ENCODE measurements at regions not wholly inside any gene's neighbourhood (a gene's known extent, or its start where the extent isn't known, plus 50 kb on each side); places are given as distances from the start of the nearest gene placed in this dataset.
A peak's percentile ranks its signal among the peaks of the same experiment; 100 is the strongest.

DNA sequence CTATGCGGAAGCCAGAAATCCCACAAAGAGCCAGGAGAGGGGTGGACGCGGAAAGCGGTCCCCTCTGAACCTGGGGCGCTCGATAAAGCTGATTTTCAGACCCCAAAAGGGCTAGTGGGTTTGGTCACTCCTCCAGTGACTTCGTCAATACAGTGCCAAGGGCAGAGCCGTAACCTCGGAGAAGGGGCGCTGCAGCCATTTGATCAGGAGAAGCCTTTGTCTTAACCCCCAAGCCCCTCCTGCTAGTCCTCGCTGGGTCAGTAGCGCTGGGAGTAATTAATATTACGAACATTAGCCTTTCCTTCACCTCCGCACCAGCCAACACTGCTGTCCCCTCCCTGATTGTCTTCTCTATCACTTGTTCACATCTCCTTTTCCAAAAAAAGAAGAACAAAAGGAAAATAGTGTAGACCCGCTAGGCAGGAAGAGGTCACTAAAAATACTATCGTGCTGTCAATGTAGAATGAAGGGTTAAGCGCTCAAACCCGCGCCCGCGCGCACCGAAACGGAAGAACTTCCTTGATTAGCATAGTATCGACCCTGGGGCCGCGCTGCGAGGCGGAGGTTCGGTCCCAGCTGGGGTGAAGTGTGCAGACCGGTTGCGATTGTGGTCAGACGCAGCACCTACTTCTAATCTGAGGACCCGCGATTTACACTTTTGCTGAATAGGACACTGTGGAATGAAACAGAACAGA lies 63.2 kb upstream of the MAPRE2 start:
- TF ChIP-seq, protein P1, sequence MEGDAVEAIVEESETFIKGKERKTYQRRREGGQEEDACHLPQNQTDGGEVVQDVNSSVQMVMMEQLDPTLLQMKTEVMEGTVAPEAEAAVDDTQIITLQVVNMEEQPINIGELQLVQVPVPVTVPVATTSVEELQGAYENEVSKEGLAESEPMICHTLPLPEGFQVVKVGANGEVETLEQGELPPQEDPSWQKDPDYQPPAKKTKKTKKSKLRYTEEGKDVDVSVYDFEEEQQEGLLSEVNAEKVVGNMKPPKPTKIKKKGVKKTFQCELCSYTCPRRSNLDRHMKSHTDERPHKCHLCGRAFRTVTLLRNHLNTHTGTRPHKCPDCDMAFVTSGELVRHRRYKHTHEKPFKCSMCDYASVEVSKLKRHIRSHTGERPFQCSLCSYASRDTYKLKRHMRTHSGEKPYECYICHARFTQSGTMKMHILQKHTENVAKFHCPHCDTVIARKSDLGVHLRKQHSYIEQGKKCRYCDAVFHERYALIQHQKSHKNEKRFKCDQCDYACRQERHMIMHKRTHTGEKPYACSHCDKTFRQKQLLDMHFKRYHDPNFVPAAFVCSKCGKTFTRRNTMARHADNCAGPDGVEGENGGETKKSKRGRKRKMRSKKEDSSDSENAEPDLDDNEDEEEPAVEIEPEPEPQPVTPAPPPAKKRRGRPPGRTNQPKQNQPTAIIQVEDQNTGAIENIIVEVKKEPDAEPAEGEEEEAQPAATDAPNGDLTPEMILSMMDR (IDR thresholded peaks at IDR 0.05; ENCODE audit: insufficient read depth, low read depth, low read length, missing control alignments): no peak
- peak; percentile 44 for DNase-seq (ENCODE audit: low read depth)
- H3K4me3 ChIP-seq (ENCODE audit: low read length): peak overlapping the region; percentile 44

DNA sequence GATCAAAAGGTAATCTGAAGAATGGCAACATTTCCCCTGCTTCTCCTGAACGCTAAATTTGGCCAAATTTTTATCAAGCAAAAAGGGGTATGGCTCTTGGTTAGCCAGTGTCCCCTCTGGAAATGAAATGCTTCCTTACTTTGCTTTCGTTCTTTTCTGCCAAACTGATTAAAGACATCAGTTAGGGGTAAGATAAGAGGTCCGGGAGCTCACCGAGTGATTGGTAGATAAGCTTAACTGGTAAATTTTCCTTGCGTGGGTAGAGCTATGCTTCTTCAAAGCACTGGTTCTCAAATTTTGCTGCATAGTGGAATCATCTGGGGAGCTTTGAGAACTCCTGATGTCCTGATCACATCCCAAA lies 62.7 kb upstream of the MAPRE2 start:
- TF ChIP-seq, protein P1 (IDR thresholded peaks at IDR 0.05; ENCODE audit: insufficient read depth, low read depth, low read length, missing control alignments): no peak
- peak overlapping the region; percentile 44 for H3K4me3 ChIP-seq (ENCODE audit: low read length)
- no peak for DNase-seq (ENCODE audit: low read depth)

DNA sequence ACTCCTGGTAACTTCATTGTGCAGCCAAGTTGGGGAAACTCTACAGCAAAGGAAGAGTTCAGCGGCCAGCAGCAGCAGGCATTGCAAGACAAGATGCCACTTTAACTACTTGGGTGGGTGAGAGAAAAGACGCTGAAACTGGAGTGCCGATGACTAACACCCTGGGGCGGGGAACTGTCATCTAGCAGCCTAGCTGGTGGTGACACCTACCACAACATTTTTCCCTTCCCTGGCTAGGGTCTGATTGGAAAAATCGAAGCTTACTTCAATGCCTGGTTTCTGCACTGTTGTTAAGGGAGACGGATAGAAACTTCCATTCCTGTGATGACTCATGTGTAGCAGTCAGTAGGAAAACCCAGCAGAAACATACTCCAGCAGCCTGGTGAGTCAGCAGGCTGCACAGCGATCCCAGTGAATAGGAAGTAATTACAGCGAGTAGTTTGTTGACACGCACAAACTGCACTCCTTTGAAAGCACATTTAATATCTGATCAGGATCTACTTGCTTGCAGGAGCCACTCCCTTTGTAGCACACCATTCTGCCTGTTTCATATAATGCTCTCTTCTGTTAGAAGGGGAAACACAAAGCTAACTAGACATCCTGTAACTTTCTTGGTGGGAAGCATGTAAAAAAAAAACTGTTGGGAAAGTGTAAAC lies 62.1 kb upstream of the MAPRE2 start:
- TF ChIP-seq, protein P1 (IDR thresholded peaks at IDR 0.05; ENCODE audit: insufficient read depth, low read depth, low read length, missing control alignments): no peak
- peak overlapping the region; percentile 44 for H3K4me3 ChIP-seq (ENCODE audit: low read length)
- DNase-seq (ENCODE audit: low read depth): peak; percentile 96

DNA sequence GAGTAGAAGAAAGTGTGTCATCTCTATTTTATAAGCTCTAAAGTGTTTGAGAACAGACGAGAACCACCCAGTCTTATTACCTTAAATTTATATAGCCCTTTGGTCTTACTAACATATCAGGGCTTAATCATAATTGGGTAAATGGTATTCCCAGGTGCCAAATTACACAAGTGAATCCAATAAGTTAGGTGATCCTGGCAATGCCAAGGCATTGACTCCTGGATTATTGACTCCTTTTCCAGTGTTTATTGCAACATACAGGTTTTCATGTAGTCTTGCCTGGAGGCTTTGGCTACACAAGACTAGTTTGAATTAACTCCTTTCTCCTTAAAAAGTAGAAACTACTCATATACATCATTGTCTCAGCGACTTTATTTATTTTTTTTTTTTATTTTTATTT lies 59.7 kb upstream of the MAPRE2 start:
- H3K4me3 ChIP-seq (ENCODE audit: low read length): no peak overlapping the region
- TF ChIP-seq, protein P1 (IDR thresholded peaks at IDR 0.05; ENCODE audit: insufficient read depth, low read depth, low read length, missing control alignments): no peak

DNA sequence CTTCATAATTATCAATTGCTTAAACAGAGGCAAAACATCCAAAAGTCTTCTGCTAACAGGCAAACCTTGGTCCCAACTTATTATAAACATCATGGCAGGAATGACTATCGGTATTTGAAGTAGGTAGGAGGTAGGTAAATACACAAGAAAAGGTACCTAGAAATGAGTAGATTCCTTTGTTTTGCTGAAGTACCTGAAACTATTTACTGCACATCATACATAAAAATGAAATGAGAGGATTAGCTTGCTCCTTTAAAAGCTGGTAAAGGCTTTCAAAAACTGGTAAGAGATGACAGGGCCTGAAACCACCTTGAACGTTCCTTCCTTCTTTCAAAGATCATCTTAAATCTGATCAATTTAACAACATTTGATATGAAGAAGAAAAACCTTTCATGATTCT lies 55.2 kb upstream of the MAPRE2 start:
- no peak for DNase-seq (ENCODE audit: low read depth)
- TF ChIP-seq, protein P1 (IDR thresholded peaks at IDR 0.05; ENCODE audit: insufficient read depth, low read depth, low read length, missing control alignments): no peak
- H3K4me3 ChIP-seq (ENCODE audit: low read length): no peak overlapping the region

More for the DNA sequence above, 59.7 kb upstream of the MAPRE2 start:
- DNase-seq (ENCODE audit: low read depth): no peak

DNA sequence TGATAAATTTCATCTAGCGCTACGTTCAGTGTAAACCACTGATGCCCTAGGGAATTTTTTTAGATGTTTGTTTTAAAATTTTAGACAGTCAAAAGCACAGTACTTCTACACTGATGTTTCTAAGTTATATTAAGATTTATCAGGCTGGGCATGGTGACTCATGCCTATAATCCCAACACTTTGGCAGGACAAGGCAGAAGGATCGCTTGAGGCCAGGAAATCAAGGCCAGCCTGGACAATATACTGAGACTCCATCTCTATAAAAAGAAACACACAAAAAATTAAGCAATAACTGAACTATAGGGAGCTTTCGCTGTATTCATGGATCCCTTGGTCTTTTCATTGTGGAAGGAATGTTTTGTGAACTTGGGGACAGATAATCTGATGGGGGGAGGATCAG lies 50.6 kb upstream of the MAPRE2 start:
- peak; percentile 67 for DNase-seq (ENCODE audit: low read depth)
- no peak overlapping the region for H3K4me3 ChIP-seq (ENCODE audit: low read length)
- TF ChIP-seq, protein P1 (IDR thresholded peaks at IDR 0.05; ENCODE audit: insufficient read depth, low read depth, low read length, missing control alignments): no peak

DNA sequence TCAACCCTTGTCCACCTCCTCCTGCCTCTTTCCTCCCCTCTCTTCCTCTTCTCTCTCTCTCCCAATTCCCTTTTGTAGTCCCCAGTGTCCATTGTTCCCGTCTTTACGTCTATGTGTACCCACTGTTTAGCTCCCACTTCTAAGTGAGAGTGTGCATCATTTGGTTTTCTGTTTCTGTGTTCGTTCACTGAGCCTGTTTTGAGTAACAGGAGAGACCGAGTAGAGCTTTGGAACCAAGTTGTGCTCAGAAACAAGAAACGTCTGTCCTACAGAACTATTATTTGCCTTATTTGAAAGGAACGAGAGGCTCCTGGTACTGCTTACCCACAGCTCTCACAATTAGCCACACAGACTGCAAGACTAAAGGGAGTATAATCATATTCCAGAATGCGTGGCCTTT lies 50.1 kb upstream of the MAPRE2 start:
- DNase-seq (ENCODE audit: low read depth): no peak
- no peak overlapping the region for H3K4me3 ChIP-seq (ENCODE audit: low read length)
- TF ChIP-seq, protein P1 (IDR thresholded peaks at IDR 0.05; ENCODE audit: insufficient read depth, low read depth, low read length, missing control alignments): no peak
